Smooth muscle cell (in vitro differentiated cells): ENCODE measurements at regions not wholly inside any gene's neighbourhood (a gene's known extent, or its start where the extent isn't known, plus 50 kb on each side); places are given as distances from the start of the nearest gene placed in this dataset.
A peak's percentile ranks its signal among the peaks of the same experiment; 100 is the strongest.

Source experiments
- DNase-seq: peaks from one replicate; lab custom pipeline; 2025; ENCODE audit not compliant: unreplicated experiment; lab: John Stamatoyannopoulos, UW
- H2AFZ ChIP-seq: fragments of 200-600 bp; sonication (generic); 2 replicates; pipeline ENCODE4 v1.6.0; 2016; ENCODE audit warnings: antibody characterized with exemption, low read depth, mild to moderate bottlenecking
- H3F3A ChIP-seq: fragments of 200-600 bp; sonication (generic); 2 replicates; pipeline ENCODE4 v1.6.0; 2017; ENCODE audit warnings: antibody characterized with exemption, low read depth
- H3K27ac ChIP-seq: fragments of 200-600 bp; sonication (generic); 2 replicates; pipeline ENCODE4 v1.5.1; 2016; ENCODE audit warnings: low read depth, mild to moderate bottlenecking
- H3K27me3 ChIP-seq: fragments of 200-600 bp; sonication (generic); 2 replicates; pipeline ENCODE4 v1.6.1; 2016; ENCODE audit warnings: low read depth, mild to moderate bottlenecking
- H3K36me3 ChIP-seq: fragments of 200-600 bp; sonication (generic); 2 replicates; pipeline ENCODE4 v1.5.1; 2016; ENCODE audit warnings: low read depth
- H3K4me1 ChIP-seq: fragments of 200-600 bp; sonication (generic); 2 replicates; pipeline ENCODE4 v1.5.1; 2016; ENCODE audit warnings: low read depth
- H3K4me2 ChIP-seq: fragments of 200-600 bp; sonication (generic); 2 replicates; pipeline ENCODE4 v1.6.0; 2016; ENCODE audit warnings: mild to moderate bottlenecking
- H3K4me3 ChIP-seq: fragments of 200-600 bp; sonication (generic); 2 replicates; pipeline ENCODE4 v1.5.1; 2016; ENCODE audit warnings: mild to moderate bottlenecking
- H3K79me2 ChIP-seq: fragments of 200-600 bp; sonication (generic); 2 replicates; pipeline ENCODE4 v1.6.0; 2016; ENCODE audit warnings: low read depth, mild to moderate bottlenecking
- H3K9ac ChIP-seq: fragments of 200-600 bp; sonication (generic); 2 replicates; pipeline ENCODE4 v1.6.0; 2016; ENCODE audit warnings: low read depth
- H3K9me3 ChIP-seq: fragments of 200-600 bp; sonication (generic); replicated peaks from 2 replicates; pipeline ENCODE4 v1.5.1; 2016; ENCODE audit warnings: low read depth
- H4K20me1 ChIP-seq: fragments of 200-600 bp; sonication (generic); 2 replicates; pipeline ENCODE4 v1.6.0; 2016; ENCODE audit warnings: low read depth
- CTCF ChIP-seq: fragments of 200-600 bp; sonication (generic); IDR thresholded peaks from 2 replicates; pipeline ENCODE4 v1.5.1; 2017; ENCODE audit warnings: borderline replicate concordance, mild to moderate bottlenecking, antibody characterized with exemption; ENCODE audit not compliant: insufficient read depth, poor library complexity, severe bottlenecking
- WGBS: methylation state at CpG from one replicate; pipeline ENCODE4 v1.1.7; 2016; ENCODE audit warnings: low lambda C conversion rate; 5-methylcytosine and 5-hydroxymethylcytosine counted together

GRCh38 chr22:48424661-48425060 lies 1403.0 kb downstream of the BRD1 start:
- DNase-seq = no peak
- no peak overlapping the region for H3K9ac ChIP-seq
- no peaks in the 10 kb centered on the region for H3K79me2 ChIP-seq
- H2AFZ ChIP-seq = no peak overlapping the region
- peaks cover 2% of the 10 kb centered on the region for H3K4me1 ChIP-seq
- no peaks in the 10 kb centered on the region for H3K9me3 ChIP-seq
- no peaks in the 10 kb centered on the region for H4K20me1 ChIP-seq
- H3K27me3 ChIP-seq = no peaks in the 10 kb centered on the region
- H3K27ac ChIP-seq = no peak overlapping the region
- H3K36me3 ChIP-seq = no peaks in the 10 kb centered on the region
- 84% methylated on average over 5 of the region's 5 CpGs for WGBS
- no peak for TF ChIP-seq CTCF
- H3K4me3 ChIP-seq = no peak overlapping the region
- no peaks in the 10 kb centered on the region for H3F3A ChIP-seq
- H3K4me2 ChIP-seq = no peak overlapping the region

- Histone ChIP-seq H3K4me3 (no peak overlapping the region), H4K20me1 (no peaks in the 10 kb centered on the region), H3K27ac (no peak overlapping the region), H3K36me3 (no peaks in the 10 kb centered on the region), H3K79me2 (no peaks in the 10 kb centered on the region), H2AFZ (no peak overlapping the region), H3K9ac (no peak overlapping the region), H3K9me3 (no peaks in the 10 kb centered on the region), H3K4me2 (no peak overlapping the region), H3F3A (no peaks in the 10 kb centered on the region), H3K27me3 (no peaks in the 10 kb centered on the region), H3K4me1 (peaks cover 2% of the 10 kb centered on the region)
- 94% methylated on average over 18 of the region's 18 CpGs for WGBS
- no peak for TF ChIP-seq CTCF
- DNase-seq = no peak
These were observed 1403.5 kb downstream of the BRD1 start for GRCh38 chr22:48424201-48424627.

- Histone ChIP-seq H3K4me3 (no peak overlapping the region), H3K4me1 (peaks cover 2% of the 10 kb centered on the region), H3K27me3 (no peaks in the 10 kb centered on the region), H2AFZ (no peak overlapping the region), H3K36me3 (no peaks in the 10 kb centered on the region), H3K27ac (no peak overlapping the region), H3K9ac (no peak overlapping the region), H4K20me1 (no peaks in the 10 kb centered on the region), H3F3A (no peaks in the 10 kb centered on the region), H3K9me3 (no peaks in the 10 kb centered on the region), H3K4me2 (peak overlapping the region; percentile 19), H3K79me2 (no peaks in the 10 kb centered on the region)
- no peak for DNase-seq
- no peak for TF ChIP-seq CTCF
- WGBS = 68% methylated on average over 8 of the region's 8 CpGs
These were observed 1404.2 kb downstream of the BRD1 start for GRCh38 chr22:48423481-48423911.

GRCh38 chr22:48422900-48423480 lies 1404.7 kb downstream of the BRD1 start:
- peak overlapping the region; percentile 19 for H3K4me2 ChIP-seq
- DNase-seq = no peak
- 88% methylated on average over 7 of the region's 7 CpGs for WGBS

More at GRCh38 chr22:48422900-48423480, 1404.7 kb downstream of the BRD1 start:
- Histone ChIP-seq H2AFZ (no peak overlapping the region), H3K27me3 (no peaks in the 10 kb centered on the region), H4K20me1 (no peaks in the 10 kb centered on the region), H3K79me2 (no peaks in the 10 kb centered on the region), H3K4me3 (no peak overlapping the region), H3K9me3 (no peaks in the 10 kb centered on the region), H3K36me3 (no peaks in the 10 kb centered on the region), H3K9ac (no peak overlapping the region), H3K27ac (no peak overlapping the region), H3F3A (no peaks in the 10 kb centered on the region), H3K4me1 (peaks cover 2% of the 10 kb centered on the region)
- no peak for TF ChIP-seq CTCF
